ENCODE measurements at regions not wholly inside any gene's neighbourhood (a gene's known extent, or its start where the extent isn't known, plus 50 kb on each side); places are given as distances from the start of the nearest gene placed in this dataset.

GRCh38 chr10:130372866-130373265 is 236.7 kb downstream of the GLRX3 start:
- no peak for DNase-seq

GRCh38 chr10:130377986-130378540 is 241.9 kb downstream of the GLRX3 start:
- DNase-seq, result peak; percentile 8

GRCh38 chr10:130378556-130379400 is 242.6 kb downstream of the GLRX3 start:
- no peak for DNase-seq

GRCh38 chr10:130380056-130380455 is 243.9 kb downstream of the GLRX3 start:
- DNase-seq, result no peak

GRCh38 chr10:130382031-130382430 is 245.8 kb downstream of the GLRX3 start:
- DNase-seq, result no peak

GRCh38 chr10:130387936-130388580 is 251.9 kb downstream of the GLRX3 start:
- DNase-seq, result no peak

- DNase-seq, result no peak
Observed at GRCh38 chr10:130388746-130389145, 252.6 kb downstream of the GLRX3 start.

GRCh38 chr10:130389906-130390305 is 253.7 kb downstream of the GLRX3 start:
- no peak for DNase-seq

GRCh38 chr10:130392031-130392430 is 255.8 kb downstream of the GLRX3 start:
- no peak for DNase-seq

GRCh38 chr10:130393342-130393741 is 257.2 kb downstream of the GLRX3 start:
- no peak for DNase-seq

- DNase-seq, result no peak
Observed at GRCh38 chr10:130394832-130395231, 258.6 kb downstream of the GLRX3 start.

- no peak for DNase-seq
Observed at GRCh38 chr10:130395248-130395936, 259.2 kb downstream of the GLRX3 start.

GRCh38 chr10:130396044-130396443 is 259.9 kb downstream of the GLRX3 start:
- no peak for DNase-seq

GRCh38 chr10:130398090-130398994 is 262.2 kb downstream of the GLRX3 start:
- no peak for DNase-seq

- no peak for DNase-seq
Observed at GRCh38 chr10:130399425-130399950, 263.3 kb downstream of the GLRX3 start.

- no peak for DNase-seq
Observed at GRCh38 chr10:130400890-130401289, 264.7 kb downstream of the GLRX3 start.

- DNase-seq, result no peak
Observed at GRCh38 chr10:130401860-130402765, 265.9 kb downstream of the GLRX3 start.

- peak; percentile 66 for DNase-seq
Observed at GRCh38 chr10:130403153-130404075, 267.2 kb downstream of the GLRX3 start.

- DNase-seq, result no peak
Observed at GRCh38 chr10:130404476-130405055, 268.4 kb downstream of the GLRX3 start.
